Frontal cortex (tissue), 3 donors: ENCODE measurements at regions not wholly inside any gene's neighbourhood (a gene's known extent, or its start where the extent isn't known, plus 50 kb on each side); places are given as distances from the start of the nearest gene placed in this dataset.

Experiments used
- DNase-seq, 2 donors: peaks; one replicate each; pipeline ENCODE4 v3.0.0; 2012; ENCODE audit warnings: low spot score in 2 of 2
- FAIRE-seq: peaks from 2 replicates; lab custom pipeline; 2012; peaks lifted over from hg19 to GRCh38; lab: Jason Lieb, UNC
- donor health status: control.
- donor health status: control.
- donor health status: control.

DNA sequence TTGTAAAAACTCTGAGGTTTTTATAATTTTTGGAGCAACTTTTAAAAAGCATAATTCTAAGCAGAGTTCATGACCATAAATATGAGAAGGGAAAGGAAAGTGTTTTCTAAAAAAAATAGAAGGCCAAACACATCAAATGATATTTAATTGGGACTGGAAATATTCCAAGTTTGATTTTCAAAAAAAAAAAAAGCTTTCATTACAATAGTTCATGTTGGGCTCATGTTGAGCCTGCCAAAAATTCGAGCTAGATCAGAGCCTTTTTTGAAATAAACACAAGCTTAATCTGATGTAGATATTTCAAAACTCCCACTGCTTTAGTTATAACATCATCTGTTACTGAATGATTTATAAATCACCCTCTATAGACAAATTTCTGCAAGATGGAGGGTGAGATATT lies 163.4 kb upstream of the DEFB112 start:
- FAIRE-seq: no peak
- DNase-seq: no peak

DNA sequence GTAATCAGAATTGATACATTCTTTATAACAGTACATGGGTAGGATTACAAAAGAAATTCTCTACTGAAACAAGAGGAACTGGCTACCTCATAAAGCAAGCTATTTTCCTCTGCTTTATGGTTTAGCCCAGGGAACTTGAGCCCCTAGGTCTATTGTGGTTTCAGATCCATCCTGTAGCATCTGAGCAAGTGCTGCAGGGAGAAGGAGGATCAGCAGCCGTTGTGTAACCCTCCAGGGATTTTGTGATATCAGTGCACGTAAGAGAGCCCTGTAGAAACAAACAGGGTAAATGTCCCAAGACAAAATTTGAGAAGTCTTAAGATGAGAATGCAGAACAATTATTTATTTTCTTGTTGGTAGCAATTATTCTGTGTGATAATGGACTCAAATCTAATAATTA lies 165.2 kb upstream of the DEFB112 start:
- FAIRE-seq (no peak), DNase-seq (no peak)

DNA sequence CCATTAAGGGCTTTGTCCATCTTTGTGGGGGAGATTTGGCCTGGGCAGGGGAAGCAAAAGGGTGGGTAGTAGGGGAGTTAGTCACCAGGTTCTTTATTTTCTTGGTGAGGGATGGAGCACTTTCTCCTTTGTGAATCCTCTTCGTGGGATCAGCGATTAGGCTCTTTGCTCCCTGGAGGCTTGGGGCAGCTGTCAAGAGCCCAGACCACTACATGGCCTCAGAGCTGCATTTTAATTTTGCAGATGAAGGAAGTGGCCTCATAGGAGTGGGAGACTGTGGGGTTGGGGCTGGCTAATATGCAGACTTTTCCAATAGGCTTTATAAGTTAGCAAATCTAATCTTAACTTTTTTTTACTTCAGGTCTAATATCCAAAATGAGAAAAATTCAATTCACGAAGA lies 168.1 kb upstream of the DEFB112 start:
- no peak for FAIRE-seq
- DNase-seq: no peak

DNA sequence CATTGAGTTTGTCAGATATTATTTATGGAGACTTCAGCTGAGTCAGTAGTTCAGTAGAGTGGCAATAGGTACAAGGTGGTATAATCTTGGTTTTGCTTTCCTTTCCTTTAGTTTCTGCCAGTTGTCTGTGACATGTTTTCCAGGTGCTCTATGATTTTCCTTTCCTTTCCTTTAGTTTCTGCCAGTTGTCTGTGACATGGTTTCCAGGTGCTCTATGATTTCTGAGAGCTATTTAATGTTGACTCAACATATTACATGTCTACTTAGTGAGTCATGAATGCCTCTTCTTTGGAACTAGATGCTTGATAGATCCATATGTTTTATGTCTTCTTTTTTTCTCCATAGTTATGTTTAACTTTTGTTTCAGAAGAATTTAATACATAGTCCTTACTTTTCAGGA lies 186.4 kb upstream of the DEFB112 start:
- DNase-seq: no peak
- FAIRE-seq: no peak

DNA sequence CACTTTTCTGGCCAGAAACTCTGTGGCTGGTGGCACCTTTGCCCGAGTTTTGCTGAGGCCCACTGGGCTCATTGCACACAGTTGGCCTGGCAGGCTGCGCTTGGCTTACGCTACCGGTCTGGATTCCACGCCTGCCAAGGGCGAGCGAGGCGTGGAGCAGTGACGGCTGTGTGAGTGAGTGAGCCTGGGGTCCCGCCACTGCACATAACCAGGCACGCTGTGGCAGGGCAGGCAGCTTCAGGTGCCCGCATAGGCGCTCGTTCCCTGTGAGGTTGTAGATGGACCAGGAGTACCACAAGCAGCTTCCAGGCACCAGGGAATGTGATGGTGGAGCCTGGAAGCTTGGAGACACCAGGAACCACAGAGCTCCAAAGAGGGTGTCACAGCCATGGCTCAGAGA lies 190.1 kb upstream of the DEFB112 start:
- FAIRE-seq (no peak), DNase-seq (no peak)

DNA sequence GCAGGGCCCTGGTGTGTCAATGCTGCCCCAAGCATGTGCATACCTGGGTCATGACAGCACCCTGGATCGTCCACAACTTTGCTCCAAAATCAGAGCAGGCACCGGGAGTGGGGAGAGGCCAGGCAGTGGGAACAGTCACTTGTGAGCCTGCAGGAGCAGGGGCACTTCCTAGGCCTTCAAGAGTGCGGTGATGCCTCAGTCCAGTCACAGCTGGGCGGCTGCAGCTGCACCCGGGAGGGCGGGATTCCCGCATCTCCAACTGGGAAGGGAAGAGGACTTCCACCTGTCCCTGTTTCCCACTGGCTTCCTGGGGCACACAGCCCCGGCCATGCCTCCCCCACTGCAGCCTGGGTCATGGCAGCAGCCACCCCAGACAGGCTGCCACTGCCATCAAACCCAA lies 191.3 kb upstream of the DEFB112 start:
- no peak for DNase-seq
- no peak for FAIRE-seq

DNA sequence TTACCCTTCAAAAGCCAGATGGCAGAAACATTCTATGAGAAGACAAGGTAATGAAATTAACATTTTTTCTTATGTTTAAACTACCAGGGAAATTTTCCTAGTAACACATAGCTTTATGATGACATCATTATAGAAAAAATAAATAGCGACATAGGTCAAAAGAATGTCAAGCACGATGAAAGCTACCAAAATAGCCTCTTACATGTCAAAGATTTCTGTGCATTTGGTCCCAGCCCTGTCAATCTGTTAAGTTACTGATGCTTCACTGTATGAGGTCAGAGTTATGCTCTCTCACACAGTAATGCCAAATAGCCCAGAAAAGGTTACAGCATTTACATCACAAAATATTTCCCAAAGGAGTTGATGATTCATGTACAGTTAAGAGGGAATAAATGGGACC lies 199.8 kb upstream of the DEFB112 start:
- no peak for DNase-seq
- FAIRE-seq: no peak

DNA sequence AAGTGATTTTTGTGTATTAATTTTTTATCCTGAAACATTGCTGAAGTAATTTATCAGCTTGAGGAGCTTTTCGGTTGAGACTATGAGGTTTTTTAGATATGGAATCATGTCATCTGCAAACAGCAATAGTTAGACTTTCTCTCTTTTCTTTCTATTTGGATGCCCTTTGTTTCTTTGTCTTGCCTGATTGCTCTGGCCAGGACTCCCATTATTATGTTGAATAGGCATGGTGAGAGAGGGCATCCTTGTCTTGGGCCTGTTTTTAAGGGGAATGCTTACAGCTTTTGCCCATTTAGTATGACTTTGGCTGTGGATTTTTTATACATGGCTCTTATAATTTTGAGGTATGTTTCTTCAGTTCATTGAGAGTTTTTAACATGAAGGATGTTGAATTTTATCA lies 207.6 kb upstream of the DEFB112 start:
- DNase-seq (no peak), FAIRE-seq (no peak)

DNA sequence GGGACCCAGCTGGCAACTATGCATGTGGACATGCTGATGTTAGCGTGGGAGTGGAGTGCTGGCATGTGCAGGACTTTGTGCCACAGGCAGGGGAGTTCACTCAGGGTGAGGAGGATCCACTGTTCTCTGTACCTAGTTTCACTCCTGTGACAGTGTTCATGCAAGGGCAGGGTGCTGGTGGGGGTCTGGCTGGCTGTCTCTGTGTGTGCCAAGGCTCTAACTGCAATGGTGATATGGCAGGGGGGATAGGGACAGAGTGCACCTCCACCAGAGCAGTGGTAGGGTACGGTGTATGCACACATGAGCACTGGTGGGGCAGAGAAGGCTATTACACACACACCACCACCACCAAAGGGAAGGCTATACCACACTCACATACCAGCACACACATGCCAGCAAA lies 210.2 kb upstream of the DEFB112 start:
- FAIRE-seq: no peak
- no peak for DNase-seq

DNA sequence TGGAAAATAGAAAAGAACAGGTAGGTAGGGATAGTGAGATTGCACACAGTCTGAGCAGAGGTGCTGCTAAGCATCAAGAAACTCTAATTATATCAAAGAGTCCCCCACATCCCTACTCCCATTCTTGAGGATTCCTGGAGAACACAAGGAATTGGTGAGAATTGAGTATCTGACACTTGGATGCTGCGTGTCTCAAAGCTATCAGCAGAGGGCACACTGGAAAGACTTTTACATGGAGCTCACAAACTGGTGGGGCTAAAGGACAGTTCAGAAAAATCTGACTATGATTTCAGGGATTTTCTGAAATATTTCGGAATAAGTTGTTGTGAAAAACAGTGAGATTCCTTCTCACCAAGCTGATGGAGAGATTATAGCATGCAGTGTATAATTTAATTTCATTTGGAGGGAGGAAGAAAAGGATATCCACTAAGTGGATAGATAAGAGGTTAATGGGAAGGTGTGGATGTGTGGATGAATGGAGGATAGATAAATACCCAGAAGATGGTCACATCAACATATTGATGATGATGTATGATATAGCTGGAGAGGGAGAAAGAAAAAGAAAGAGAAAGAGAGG lies 215.4 kb upstream of the DEFB112 start:
- no peak for FAIRE-seq
- no peak for DNase-seq

DNA sequence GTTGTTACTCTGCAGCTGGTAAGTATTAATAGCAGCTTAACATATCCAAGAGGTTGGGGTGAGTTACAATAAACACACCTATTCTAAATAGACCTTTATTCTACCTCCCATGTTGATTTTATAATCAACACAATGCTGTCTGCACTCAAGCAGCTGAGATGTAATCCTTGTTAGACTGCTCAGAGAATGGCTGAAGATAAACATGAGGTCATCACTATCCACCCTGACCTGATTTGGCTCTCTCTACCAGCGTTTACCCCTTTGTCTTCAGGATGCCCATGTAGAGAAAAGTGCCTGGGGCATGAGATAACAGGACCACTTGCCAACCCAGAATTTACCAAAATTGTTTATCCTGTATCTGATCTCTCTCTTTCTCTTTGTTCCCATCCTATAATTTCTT lies 220.7 kb upstream of the DEFB112 start:
- no peak for DNase-seq
- no peak for FAIRE-seq

DNA sequence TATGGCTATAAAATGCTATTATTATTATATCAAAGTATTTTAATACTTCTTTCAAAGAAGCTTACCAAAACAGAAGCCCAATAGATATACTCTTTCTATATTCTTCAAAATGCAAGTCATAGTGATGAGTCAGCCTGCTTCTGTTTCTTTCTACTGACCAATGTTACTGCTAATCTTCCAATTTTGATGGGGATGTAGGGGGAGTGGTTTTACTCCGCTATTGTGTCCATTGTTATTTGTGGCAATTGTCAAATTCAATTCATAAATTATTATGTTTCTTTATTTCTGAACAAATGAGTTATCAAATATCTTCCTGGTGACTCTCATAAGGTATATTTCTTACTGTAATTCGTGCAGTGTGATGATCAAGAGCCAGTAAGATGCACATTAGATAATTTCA lies 221.5 kb upstream of the DEFB112 start:
- DNase-seq: no peak
- no peak for FAIRE-seq

DNA sequence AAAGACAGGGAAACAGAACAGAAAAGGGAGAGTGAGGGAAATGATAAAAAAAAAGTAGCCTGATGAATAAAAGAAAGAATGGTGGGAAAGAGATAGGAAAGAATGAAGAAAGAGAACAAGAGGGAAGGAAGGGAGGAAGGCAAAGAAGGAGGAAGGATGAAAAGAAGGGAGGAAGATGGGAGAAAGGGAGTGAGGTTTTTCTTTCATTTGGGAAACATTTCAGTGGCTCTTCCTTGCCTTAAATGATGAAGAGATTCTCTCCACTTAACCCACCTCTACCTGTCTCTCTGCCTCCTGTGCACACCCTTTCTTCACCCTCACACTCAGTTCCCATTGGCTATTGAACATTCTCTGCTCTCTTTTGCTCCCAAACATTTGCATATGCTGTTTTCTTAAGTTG lies 222.1 kb upstream of the DEFB112 start:
- FAIRE-seq: no peak
- DNase-seq: no peak

DNA sequence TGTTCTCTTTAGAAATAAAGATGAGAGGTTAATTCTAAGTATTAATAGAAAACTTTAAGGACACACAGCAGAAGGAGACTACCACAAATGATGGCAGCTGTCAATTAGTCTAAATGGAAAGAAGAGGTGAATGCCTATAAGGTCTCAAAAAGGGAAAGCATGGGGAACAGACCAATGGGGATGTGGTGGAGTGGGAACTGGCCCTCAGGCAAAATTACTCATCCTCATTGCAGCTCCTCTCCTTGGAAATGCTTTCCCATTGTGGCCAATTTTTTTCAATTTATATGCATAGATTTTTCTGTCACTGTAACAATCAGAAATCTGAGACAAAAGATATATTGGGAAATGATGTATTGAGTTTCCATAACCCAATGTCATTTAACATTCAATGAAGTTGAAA lies 222.9 kb upstream of the DEFB112 start:
- FAIRE-seq: no peak
- DNase-seq: no peak

DNA sequence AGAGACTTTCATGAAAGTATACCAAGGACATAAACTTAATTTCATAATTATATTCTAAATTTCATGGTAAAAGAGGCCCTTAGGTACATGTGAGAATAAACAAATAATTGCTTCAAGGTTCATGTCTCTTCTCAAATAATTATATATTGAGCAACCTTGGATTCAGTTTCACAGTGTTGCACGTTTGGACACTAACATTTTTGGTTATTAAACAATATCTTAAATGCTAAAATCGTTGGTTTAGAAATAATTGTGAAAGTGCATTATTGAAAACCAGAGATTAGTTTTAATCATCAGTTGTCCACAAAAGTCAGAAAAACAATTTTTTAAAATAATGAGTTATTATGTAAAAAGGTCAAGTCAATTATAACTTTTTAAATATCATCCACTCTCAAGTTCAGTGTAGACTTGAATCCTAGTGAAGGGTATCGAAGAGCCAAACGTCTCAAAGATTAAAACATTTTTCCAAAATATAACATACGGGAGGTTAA lies 227.1 kb upstream of the DEFB112 start:
- DNase-seq: no peak
- FAIRE-seq: no peak

DNA sequence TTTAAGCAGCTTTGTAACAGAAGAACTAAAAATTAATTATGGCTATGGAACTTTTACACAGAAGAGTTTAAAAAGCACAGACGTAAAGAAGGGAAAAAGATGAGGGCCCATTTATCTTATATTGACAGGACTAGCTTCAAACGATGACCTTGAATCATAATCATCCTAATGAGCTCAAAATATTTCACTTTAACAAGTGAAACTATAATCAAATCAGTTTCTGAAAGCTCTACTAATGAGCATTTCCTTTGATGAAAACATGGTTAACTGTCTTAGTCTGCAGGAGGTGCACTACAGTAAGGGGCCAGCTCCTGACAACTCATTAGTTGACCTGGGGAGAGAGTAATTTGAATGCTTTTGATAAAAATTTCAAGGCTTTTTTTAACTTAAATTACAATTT lies 228.0 kb upstream of the DEFB112 start:
- FAIRE-seq (no peak), DNase-seq (no peak)

DNA sequence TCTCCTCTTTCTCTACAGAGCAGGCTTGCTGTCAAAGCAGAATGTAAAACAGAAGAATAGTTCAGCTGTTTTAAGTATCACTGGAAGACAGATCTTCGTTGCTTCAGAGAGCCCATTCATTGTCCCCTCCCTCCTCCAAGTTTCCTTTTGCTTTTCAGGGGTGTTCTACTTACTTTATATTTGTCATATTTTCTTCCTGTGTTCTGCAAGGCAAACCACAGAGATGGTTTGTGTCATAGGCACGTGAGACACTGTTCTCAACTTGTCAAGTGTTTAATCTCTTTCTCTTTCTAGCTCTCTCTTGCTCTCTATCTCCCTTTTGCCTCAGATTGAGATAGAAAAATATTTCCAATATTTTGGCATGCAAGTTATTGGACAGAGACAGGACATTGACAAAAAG lies 228.9 kb upstream of the DEFB112 start:
- FAIRE-seq (no peak), DNase-seq (no peak)

DNA sequence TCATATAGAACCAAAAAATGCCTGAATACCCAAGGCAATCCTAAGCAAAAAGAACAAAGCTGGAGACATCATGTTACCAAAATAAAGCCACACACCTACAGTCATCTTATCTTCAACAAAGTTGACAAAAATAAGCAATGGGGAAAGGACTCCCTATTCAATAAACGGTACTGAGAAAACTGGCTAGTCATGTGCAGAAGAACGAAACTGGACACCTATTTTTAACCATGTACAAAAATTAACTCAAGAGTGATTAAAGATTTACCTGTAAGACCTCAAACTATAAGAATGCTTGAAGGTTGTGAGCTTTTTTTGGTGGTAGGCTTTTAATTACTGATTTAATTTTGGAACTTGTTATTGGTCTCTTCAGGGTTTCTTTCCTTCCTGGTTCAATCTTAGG lies 236.0 kb upstream of the DEFB112 start:
- no peak for DNase-seq
- FAIRE-seq: no peak

DNA sequence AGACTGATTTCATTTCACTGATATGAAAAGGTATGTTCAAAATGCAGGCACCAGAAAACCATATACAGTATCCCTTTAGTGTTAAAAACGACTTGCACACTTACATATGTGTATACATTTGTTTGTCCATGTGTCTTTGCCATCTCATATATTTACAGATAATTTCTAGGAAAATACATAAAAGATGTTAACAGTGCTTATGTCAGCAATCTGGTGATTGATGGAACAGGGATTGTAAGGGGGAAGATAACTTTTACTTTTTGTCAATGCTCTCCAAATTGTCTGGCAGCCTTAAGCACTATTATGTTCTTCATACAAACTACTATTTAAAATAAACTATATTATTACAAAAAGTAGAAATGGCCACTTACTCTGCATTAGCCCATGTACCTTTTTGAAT lies 238.5 kb upstream of the DEFB112 start:
- DNase-seq: no peak
- FAIRE-seq: no peak

DNA sequence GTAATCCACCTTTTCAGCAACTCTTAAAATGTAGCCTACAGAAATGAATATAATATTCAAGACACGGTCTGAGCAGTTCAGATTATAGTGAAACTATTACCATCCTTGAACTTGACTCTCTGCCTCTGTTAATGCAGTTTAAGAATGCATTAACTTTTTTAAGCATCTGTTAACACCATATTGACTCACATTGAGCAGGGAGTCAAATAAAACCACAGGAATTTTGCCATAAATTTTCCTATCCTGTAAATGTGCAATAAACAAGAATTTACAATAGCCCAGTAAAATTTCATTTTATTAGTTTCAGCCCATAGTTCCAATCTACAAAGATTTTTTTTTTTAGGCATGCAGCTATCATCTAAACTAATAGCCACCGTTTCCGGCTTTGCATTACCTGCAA lies 239.2 kb upstream of the DEFB112 start:
- no peak for DNase-seq
- FAIRE-seq: no peak

DNA sequence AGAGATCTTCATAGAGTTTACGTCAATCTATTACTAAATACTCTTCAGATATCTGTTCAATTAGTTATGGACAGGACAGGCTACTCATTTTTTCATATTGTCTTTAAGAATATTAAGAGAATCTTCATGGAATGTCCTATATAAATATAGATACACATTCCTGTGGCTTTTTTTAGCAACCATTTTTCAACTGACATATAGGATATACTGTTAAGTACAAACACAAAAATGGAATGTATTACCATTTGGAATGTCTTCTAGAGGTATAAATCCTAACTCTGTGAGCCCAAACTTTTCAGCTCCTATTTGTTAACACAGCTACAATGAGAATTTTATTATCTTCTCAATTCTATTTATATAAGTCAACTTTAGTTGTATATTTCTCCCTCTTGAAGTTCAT lies 239.6 kb upstream of the DEFB112 start:
- FAIRE-seq (no peak), DNase-seq (no peak)

DNA sequence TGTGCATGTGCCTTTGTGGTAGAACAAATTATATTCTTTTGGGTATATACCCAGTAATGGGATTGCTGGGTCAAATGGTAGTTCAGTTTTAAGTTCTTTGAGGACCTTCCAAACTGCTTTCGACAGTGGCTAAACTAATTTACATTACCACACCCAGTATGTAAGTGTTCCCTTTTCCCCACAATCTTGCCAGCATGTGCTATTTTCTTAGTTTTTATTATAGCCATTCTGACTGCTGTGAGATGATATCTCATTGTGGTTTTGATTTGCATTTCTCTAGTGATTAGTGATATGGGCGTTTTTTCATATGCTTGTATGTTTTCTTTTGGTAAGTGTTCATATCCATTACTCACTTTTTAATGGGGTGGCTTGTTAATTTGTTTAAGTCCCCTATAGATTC lies 251.6 kb upstream of the DEFB112 start:
- DNase-seq (no peak), FAIRE-seq (no peak)

DNA sequence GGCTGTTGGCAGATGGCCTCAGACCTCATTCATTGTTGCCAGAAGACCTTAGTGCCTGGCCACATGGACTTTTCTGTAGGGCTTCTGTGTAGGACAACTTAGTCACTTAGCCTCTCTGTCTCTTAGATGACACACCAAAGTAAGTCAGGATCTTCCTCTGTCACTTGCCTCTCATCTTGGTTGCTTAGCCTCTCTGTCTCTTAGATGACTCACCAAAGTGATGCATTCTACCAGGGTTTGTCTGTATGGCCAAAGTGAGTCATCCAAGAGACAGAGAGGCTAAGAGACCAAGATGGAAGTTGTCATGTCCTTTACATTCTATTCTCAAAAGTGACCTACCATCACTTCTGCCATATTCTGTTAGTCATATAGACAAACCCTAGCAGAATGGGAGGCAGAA lies 255.9 kb upstream of the DEFB112 start:
- DNase-seq: no peak
- FAIRE-seq: no peak
